Activated CD4-positive, alpha-beta T cell treated with anti-CD3 and anti-CD28 coated beads for 36 hours (primary cell): ENCODE measurements at regions not wholly inside any gene's neighbourhood (a gene's known extent, or its start where the extent isn't known, plus 50 kb on each side); places are given as distances from the start of the nearest gene placed in this dataset.

ENCODE experiments used
- ATAC-seq: fragments of 200-7000 bp; cut with Tn5 transposase; one replicate; pipeline ENCODE4 v1.10.0; 2021; ENCODE audit warnings: mild to moderate bottlenecking, moderate library complexity
- CTCF ChIA-PET: fragments of 350-600 bp; sonication (Branson Sonifier 250); formaldehyde crosslinking; loops from one replicate; lab custom pipeline; 2021; ENCODE audit warnings: antibody characterized with exemption; lab: Charles Lee
- POLR2A ChIA-PET: fragments of 350-600 bp; sonication (Branson Sonifier 250); formaldehyde crosslinking; loops from one replicate; lab custom pipeline; 2021; ENCODE audit warnings: antibody characterized with exemption, inconsistent platforms; lab: Charles Lee
- DNase-seq: peaks from one replicate; pipeline ENCODE4 v3.0.0-alpha.2; 2020
- H3K27ac Mint-ChIP-seq: one replicate; pipeline ENCODE4 v1.8.0; 2021; ENCODE audit warnings: mixed read lengths
- H3K27me3 Mint-ChIP-seq: one replicate; pipeline ENCODE4 v1.8.0; 2021; ENCODE audit warnings: mixed read lengths
- H3K36me3 Mint-ChIP-seq: one replicate; pipeline ENCODE4 v1.8.0; 2021; ENCODE audit warnings: low read depth, mixed read lengths
- H3K4me1 Mint-ChIP-seq: one replicate; pipeline ENCODE4 v1.8.0; 2021; ENCODE audit warnings: mixed read lengths
- H3K4me3 Mint-ChIP-seq: one replicate; pipeline ENCODE4 v1.8.0; 2021; ENCODE audit warnings: mild to moderate bottlenecking, moderate library complexity, mixed read lengths
- H3K9me3 Mint-ChIP-seq: one replicate; pipeline ENCODE4 v1.8.0; 2021; ENCODE audit warnings: low read depth, mixed read lengths
- intact Hi-C, 2 experiments: fragments of 100-400 bp; cut with DNase I in 1 of 2; cut with micrococcal nuclease in 1 of 2; formaldehyde crosslinking; loops; one replicate each; pipeline versions ENCODE4 v1.14.2 to v1.15.1; 2022 to 2024; cut with DNase I, micrococcal nuclease

GRCh38 chr12:115251727-115252126, 567.8 kb upstream of the TBX3 start:
- ATAC-seq (no peak), DNase-seq (no peak)
- Mint-ChIP-seq H3K27me3 (peaks cover 3% of the 10 kb centered on the region), H3K36me3 (no peaks in the 10 kb centered on the region), H3K27ac (no peak overlapping the region), H3K9me3 (peaks cover 10% of the 10 kb centered on the region), H3K4me1 (no peaks in the 10 kb centered on the region), H3K4me3 (no peak overlapping the region)
- intact Hi-C loops, result no loop called here
- ChIA-PET POLR2A (no interaction called here), CTCF (no interaction called here)

- CTCF ChIA-PET, result no interaction called here
- intact Hi-C loops, result no loop called here
- POLR2A ChIA-PET, result no interaction called here
- Mint-ChIP-seq H3K27ac (no peak overlapping the region), H3K4me1 (no peaks in the 10 kb centered on the region), H3K9me3 (peaks cover 10% of the 10 kb centered on the region), H3K27me3 (peaks cover 3% of the 10 kb centered on the region), H3K36me3 (no peaks in the 10 kb centered on the region), H3K4me3 (no peak overlapping the region)
- DNase-seq (no peak), ATAC-seq (no peak)
Observed at GRCh38 chr12:115249671-115250278, 565.8 kb upstream of the TBX3 start.

GRCh38 chr12:115245020-115245419, 561.0 kb upstream of the TBX3 start:
- CTCF ChIA-PET, result no interaction called here
- POLR2A ChIA-PET, result no interaction called here
- DNase-seq (no peak), ATAC-seq (no peak)
- H3K4me1 Mint-ChIP-seq, result no peaks in the 10 kb centered on the region
- peaks cover 3% of the 10 kb centered on the region for H3K9me3 Mint-ChIP-seq
- no peak overlapping the region for H3K4me3 Mint-ChIP-seq
- no peak overlapping the region for H3K27ac Mint-ChIP-seq
- H3K27me3 Mint-ChIP-seq, result no peaks in the 10 kb centered on the region
- H3K36me3 Mint-ChIP-seq, result no peaks in the 10 kb centered on the region
- intact Hi-C loops, result no loop called here

- Mint-ChIP-seq H3K36me3 (no peaks in the 10 kb centered on the region), H3K27me3 (no peaks in the 10 kb centered on the region), H3K27ac (no peak overlapping the region), H3K4me1 (no peaks in the 10 kb centered on the region), H3K4me3 (no peak overlapping the region), H3K9me3 (peaks cover 3% of the 10 kb centered on the region)
- ChIA-PET POLR2A (no interaction called here), CTCF (no interaction called here)
- DNase-seq, result no peak
- ATAC-seq, result no peak
- intact Hi-C loops, result no loop called here
Observed at GRCh38 chr12:115243933-115244628, 560.1 kb upstream of the TBX3 start.

GRCh38 chr12:115240251-115240650, 556.3 kb upstream of the TBX3 start:
- peaks cover 3% of the 10 kb centered on the region for H3K9me3 Mint-ChIP-seq
- DNase-seq, result no peak
- intact Hi-C loops, result no loop called here
- H3K27me3 Mint-ChIP-seq, result no peaks in the 10 kb centered on the region
- ChIA-PET CTCF (no interaction called here), POLR2A (no interaction called here)
- no peaks in the 10 kb centered on the region for H3K4me1 Mint-ChIP-seq
- no peak for ATAC-seq
- no peak overlapping the region for H3K27ac Mint-ChIP-seq
- no peaks in the 10 kb centered on the region for H3K36me3 Mint-ChIP-seq
- no peak overlapping the region for H3K4me3 Mint-ChIP-seq

GRCh38 chr12:115235880-115236279, 551.9 kb upstream of the TBX3 start:
- DNase-seq (no peak), ATAC-seq (no peak)
- Mint-ChIP-seq H3K9me3 (peaks cover 3% of the 10 kb centered on the region), H3K36me3 (no peaks in the 10 kb centered on the region), H3K4me3 (no peak overlapping the region), H3K27ac (no peak overlapping the region), H3K27me3 (no peaks in the 10 kb centered on the region), H3K4me1 (no peaks in the 10 kb centered on the region)
- CTCF ChIA-PET, result no interaction called here
- POLR2A ChIA-PET, result no interaction called here
- intact Hi-C loops, result no loop called here

- ChIA-PET POLR2A (no interaction called here), CTCF (interaction anchor here (1.1 kb wide), 1 partner anchor 198 kb away, joined by 3 read pairs; no protein-coding TSS in a partner anchor)
- no peaks in the 10 kb centered on the region for H3K4me1 Mint-ChIP-seq
- H3K27ac Mint-ChIP-seq, result no peak overlapping the region
- H3K36me3 Mint-ChIP-seq, result no peaks in the 10 kb centered on the region
- intact Hi-C loops, result no loop called here
- peaks cover 3% of the 10 kb centered on the region for H3K9me3 Mint-ChIP-seq
- DNase-seq (no peak), ATAC-seq (no peak)
- no peak overlapping the region for H3K4me3 Mint-ChIP-seq
- no peaks in the 10 kb centered on the region for H3K27me3 Mint-ChIP-seq
Observed at GRCh38 chr12:115233891-115234543, 550.0 kb upstream of the TBX3 start.

- intact Hi-C loops, result no loop called here
- ATAC-seq (no peak), DNase-seq (no peak)
- H3K9me3 Mint-ChIP-seq, result peaks cover 3% of the 10 kb centered on the region
- no peaks in the 10 kb centered on the region for H3K36me3 Mint-ChIP-seq
- no peaks in the 10 kb centered on the region for H3K4me1 Mint-ChIP-seq
- no peaks in the 10 kb centered on the region for H3K27me3 Mint-ChIP-seq
- ChIA-PET CTCF (no interaction called here), POLR2A (no interaction called here)
- H3K27ac Mint-ChIP-seq, result no peak overlapping the region
- H3K4me3 Mint-ChIP-seq, result no peak overlapping the region
Observed at GRCh38 chr12:115232455-115233156, 548.6 kb upstream of the TBX3 start.

- ATAC-seq (no peak), DNase-seq (no peak)
- Mint-ChIP-seq H3K36me3 (no peaks in the 10 kb centered on the region), H3K4me3 (no peak overlapping the region), H3K9me3 (no peaks in the 10 kb centered on the region), H3K27me3 (no peaks in the 10 kb centered on the region), H3K4me1 (no peaks in the 10 kb centered on the region), H3K27ac (no peak overlapping the region)
- ChIA-PET POLR2A (no interaction called here), CTCF (interaction anchor here (0.6 kb wide), 1 partner anchor 70 kb away, joined by 4 read pairs; no protein-coding TSS in a partner anchor)
- intact Hi-C loops, result no loop called here
Observed at GRCh38 chr12:115230606-115231005, 546.6 kb upstream of the TBX3 start.

GRCh38 chr12:115229517-115229916, 545.5 kb upstream of the TBX3 start:
- ChIA-PET CTCF (no interaction called here), POLR2A (no interaction called here)
- no peaks in the 10 kb centered on the region for H3K27me3 Mint-ChIP-seq
- no peak overlapping the region for H3K4me3 Mint-ChIP-seq
- ATAC-seq (no peak), DNase-seq (no peak)
- H3K36me3 Mint-ChIP-seq, result no peaks in the 10 kb centered on the region
- no peaks in the 10 kb centered on the region for H3K9me3 Mint-ChIP-seq
- intact Hi-C loops, result no loop called here
- no peak overlapping the region for H3K27ac Mint-ChIP-seq
- H3K4me1 Mint-ChIP-seq, result no peaks in the 10 kb centered on the region

- ChIA-PET POLR2A (no interaction called here), CTCF (no interaction called here)
- ATAC-seq, result no peak
- Mint-ChIP-seq H3K36me3 (no peaks in the 10 kb centered on the region), H3K4me3 (no peak overlapping the region), H3K9me3 (no peaks in the 10 kb centered on the region), H3K27ac (no peak overlapping the region), H3K27me3 (no peaks in the 10 kb centered on the region), H3K4me1 (no peaks in the 10 kb centered on the region)
- intact Hi-C loops, result no loop called here
- DNase-seq, result no peak
Observed at GRCh38 chr12:115228434-115228833, 544.5 kb upstream of the TBX3 start.
